ENCODE measurements at regions not wholly inside any gene's neighbourhood (a gene's known extent, or its start where the extent isn't known, plus 50 kb on each side); places are given as distances from the start of the nearest gene placed in this dataset.
"Not testable (repeated sequence)": the region's sequence is repeated elsewhere in the genome, so short reads cannot be mapped to it uniquely, and the experiment has no call there.

DNA sequence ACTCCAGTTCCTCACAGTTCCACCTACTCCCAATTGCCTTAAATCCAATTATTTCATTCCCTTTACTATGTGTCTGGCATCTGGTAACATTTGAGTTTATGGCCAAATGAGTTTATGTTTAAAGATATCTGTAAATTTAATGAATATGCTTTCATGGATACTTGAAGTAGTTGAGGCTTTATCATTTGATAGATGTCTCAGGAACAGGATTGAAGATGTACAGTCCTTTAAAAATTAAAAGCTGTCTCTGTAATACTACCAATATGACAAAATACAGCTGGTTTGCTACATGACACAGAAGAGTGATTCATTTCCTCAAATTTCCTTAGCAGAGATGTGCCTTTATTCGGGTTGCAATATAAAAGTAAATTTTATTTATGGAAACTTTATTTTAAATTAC, 2326.0 kb upstream of the ACO1 start:
- Mint-ChIP-seq H3K4me3 (no peak overlapping the region), H3K27me3 (no peaks in the 10 kb centered on the region), H3K9me3 (no peaks in the 10 kb centered on the region), H3K4me1 (no peaks in the 10 kb centered on the region), H3K27ac (no peak overlapping the region), H3K36me3 (no peaks in the 10 kb centered on the region)
- ATAC-seq (replicated peaks) (no peak), DNase-seq (no peak)

GRCh38 chr9:30060976-30061375, 2323.5 kb upstream of the ACO1 start:
- Mint-ChIP-seq H3K9me3 (peaks cover 0 to 2% of the 10 kb centered on the region in 2 donors), H3K27me3 (no peaks in the 10 kb centered on the region), H3K36me3 (no peaks in the 10 kb centered on the region), H3K4me3 (no peak overlapping the region), H3K27ac (no peak overlapping the region), H3K4me1 (no peaks in the 10 kb centered on the region)
- ATAC-seq (replicated peaks) (no peak), DNase-seq (no peak)

DNA sequence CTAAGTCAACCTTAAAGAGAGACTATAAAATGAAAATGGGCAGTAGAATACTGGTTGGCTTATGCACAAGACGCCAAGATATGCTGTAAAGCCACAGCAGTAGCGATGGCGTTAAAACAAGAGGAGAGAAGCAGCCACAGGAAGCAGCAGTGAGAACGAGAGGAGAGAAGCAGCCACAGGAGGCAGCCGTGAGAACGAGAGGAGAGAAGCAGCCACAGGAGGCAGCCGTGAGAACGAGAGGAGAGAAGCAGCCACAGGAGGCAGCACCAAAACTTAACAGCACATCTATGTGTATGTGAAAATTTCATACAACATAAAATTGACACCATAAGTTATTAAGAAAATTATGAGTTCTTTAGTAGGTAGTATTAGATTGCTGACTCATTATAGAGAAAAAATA, 2318.6 kb upstream of the ACO1 start:
- Mint-ChIP-seq H3K9me3 (peaks cover 0 to 2% of the 10 kb centered on the region in 2 donors), H3K27me3 (no peaks in the 10 kb centered on the region), H3K4me3 (no peak overlapping the region), H3K4me1 (no peaks in the 10 kb centered on the region), H3K36me3 (no peaks in the 10 kb centered on the region), H3K27ac (no peak overlapping the region)
- ATAC-seq (replicated peaks), result no peak
- DNase-seq, result no peak

GRCh38 chr9:30069236-30069635, 2315.2 kb upstream of the ACO1 start:
- H3K9me3 Mint-ChIP-seq; DNase-seq; H3K36me3 Mint-ChIP-seq; H3K27ac Mint-ChIP-seq; H3K27me3 Mint-ChIP-seq; ATAC-seq (replicated peaks); H3K4me1 Mint-ChIP-seq; H3K4me3 Mint-ChIP-seq: not testable (repeated sequence)

DNA sequence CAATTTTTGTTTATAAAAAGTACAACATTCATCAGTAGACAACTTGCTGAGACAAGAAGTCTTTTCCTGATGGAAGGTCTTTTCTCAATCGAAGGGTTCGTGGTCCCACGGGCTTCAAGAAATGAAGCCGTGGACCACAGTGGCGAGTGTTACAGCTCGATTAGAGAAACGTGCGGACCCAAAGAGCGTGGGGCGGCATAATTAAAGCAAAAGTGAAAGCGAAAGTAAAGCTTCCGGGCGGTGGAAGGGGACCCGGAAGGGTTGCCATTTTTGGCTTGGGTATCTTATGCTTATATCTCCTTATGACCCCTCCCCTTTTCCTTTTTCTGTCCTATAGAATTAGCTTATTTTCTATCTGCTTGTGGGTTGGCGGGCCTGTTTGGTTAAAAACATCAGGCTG, 2309.4 kb upstream of the ACO1 start:
- H3K36me3 Mint-ChIP-seq, result no peaks in the 10 kb centered on the region
- no peak overlapping the region for H3K27ac Mint-ChIP-seq
- no peak overlapping the region for H3K4me3 Mint-ChIP-seq
- peaks cover 0 to 5% of the 10 kb centered on the region in 2 donors for H3K4me1 Mint-ChIP-seq
- no peak for DNase-seq
- ATAC-seq (replicated peaks), result no peak
- H3K9me3 Mint-ChIP-seq, result peaks cover 8% of the 10 kb centered on the region in 2 donors
- H3K27me3 Mint-ChIP-seq, result no peaks in the 10 kb centered on the region

GRCh38 chr9:30075451-30076199, 2308.8 kb upstream of the ACO1 start:
- no peak overlapping the region for H3K4me3 Mint-ChIP-seq
- DNase-seq (peak; percentile 4), ATAC-seq (replicated peaks) (peak; percentile 27 to 59)
- peaks cover 8% of the 10 kb centered on the region in 2 donors for H3K9me3 Mint-ChIP-seq
- peaks cover 0 to 5% of the 10 kb centered on the region in 2 donors for H3K4me1 Mint-ChIP-seq
- H3K27me3 Mint-ChIP-seq, result no peaks in the 10 kb centered on the region
- no peaks in the 10 kb centered on the region for H3K36me3 Mint-ChIP-seq
- H3K27ac Mint-ChIP-seq, result no peak overlapping the region

DNA sequence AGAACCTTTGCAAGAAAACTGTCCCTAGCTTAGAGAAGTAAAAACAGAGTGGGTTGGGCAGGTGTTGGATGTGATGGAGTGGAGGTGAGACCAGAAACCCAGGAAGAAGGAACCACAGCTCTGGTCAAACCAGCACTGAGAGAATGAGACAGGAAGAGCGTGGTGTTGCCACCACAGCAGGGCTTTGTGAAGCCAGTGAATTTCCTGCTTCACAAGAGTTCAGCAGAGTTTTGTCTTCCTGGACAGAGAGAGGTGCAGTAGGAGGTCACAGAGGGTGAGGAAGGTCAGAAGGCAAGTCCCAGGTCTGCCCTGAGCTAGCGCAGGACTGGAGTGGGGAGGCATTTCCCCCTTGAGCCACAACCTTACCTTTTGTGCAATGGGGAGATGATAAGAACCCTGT, 2306.2 kb upstream of the ACO1 start:
- Mint-ChIP-seq H3K36me3 (no peaks in the 10 kb centered on the region), H3K9me3 (peaks cover 6 to 8% of the 10 kb centered on the region in 2 donors), H3K27me3 (no peaks in the 10 kb centered on the region), H3K4me3 (no peak overlapping the region), H3K27ac (no peak overlapping the region), H3K4me1 (peaks cover 0 to 5% of the 10 kb centered on the region in 2 donors)
- ATAC-seq (replicated peaks) (no peak), DNase-seq (no peak)

DNA sequence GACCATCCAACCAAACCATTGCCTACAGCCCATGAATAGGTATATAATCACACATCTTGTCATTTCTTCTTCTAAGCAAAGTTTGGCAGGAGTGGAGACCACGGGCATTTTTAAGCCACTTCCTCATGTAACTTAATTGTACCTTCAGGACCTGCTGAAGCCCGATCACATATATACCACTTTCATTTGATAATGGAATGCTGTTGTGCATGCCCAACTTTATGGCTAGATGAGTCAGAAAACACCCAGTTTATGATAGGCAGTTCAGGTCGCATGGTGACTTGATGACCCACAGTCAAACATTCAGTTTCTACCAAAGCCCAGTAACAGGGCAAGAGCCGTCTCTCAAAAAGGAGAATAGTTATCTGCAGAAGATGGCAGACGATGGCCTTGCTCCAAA, 2295.0 kb upstream of the ACO1 start:
- H3K27me3 Mint-ChIP-seq, result no peaks in the 10 kb centered on the region
- no peaks in the 10 kb centered on the region for H3K36me3 Mint-ChIP-seq
- H3K4me3 Mint-ChIP-seq, result no peak overlapping the region
- H3K4me1 Mint-ChIP-seq, result no peaks in the 10 kb centered on the region
- ATAC-seq (replicated peaks) (no peak), DNase-seq (no peak)
- H3K27ac Mint-ChIP-seq, result no peak overlapping the region
- H3K9me3 Mint-ChIP-seq, result peaks cover 0 to 2% of the 10 kb centered on the region in 2 donors

- DNase-seq (no peak), ATAC-seq (replicated peaks) (no peak)
- Mint-ChIP-seq H3K4me3 (no peak overlapping the region), H3K27me3 (no peaks in the 10 kb centered on the region), H3K4me1 (no peaks in the 10 kb centered on the region), H3K27ac (no peak overlapping the region), H3K9me3 (peaks cover 4 to 9% of the 10 kb centered on the region in 2 donors), H3K36me3 (no peaks in the 10 kb centered on the region)
Measured at GRCh38 chr9:30103647-30104394, 2280.6 kb upstream of the ACO1 start.

GRCh38 chr9:30107134-30107533, 2277.3 kb upstream of the ACO1 start:
- H3K4me3 Mint-ChIP-seq; H3K4me1 Mint-ChIP-seq; H3K27me3 Mint-ChIP-seq; H3K36me3 Mint-ChIP-seq; ATAC-seq (replicated peaks); H3K9me3 Mint-ChIP-seq; H3K27ac Mint-ChIP-seq; DNase-seq: not testable (repeated sequence)

- Mint-ChIP-seq H3K27ac (no peak overlapping the region), H3K36me3 (no peaks in the 10 kb centered on the region), H3K27me3 (no peaks in the 10 kb centered on the region), H3K4me1 (no peaks in the 10 kb centered on the region), H3K9me3 (peaks cover 1 to 4% of the 10 kb centered on the region in 2 donors), H3K4me3 (no peak overlapping the region)
- no peak for ATAC-seq (replicated peaks)
- DNase-seq, result no peak
Measured at GRCh38 chr9:30116673-30117217, 2267.7 kb upstream of the ACO1 start.

DNA sequence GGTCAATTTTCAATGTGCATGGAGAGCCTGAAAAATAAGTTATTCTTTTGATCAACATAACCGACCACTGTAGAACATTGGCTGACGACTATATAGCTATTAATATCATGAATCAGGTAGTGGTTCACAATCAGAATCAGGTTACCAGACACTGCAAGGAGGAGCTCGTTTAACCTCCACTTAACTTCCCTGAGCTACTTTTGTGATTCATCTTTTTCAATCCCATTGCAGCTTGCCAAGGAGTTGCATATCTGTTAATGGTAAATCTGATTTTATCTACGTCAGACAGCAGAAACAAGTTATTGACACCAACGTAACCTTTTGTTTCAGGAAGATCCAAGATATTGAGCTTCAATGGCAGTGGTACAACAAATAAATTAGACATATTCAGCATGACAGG, 2263.8 kb upstream of the ACO1 start:
- Mint-ChIP-seq H3K36me3 (no peaks in the 10 kb centered on the region), H3K9me3 (peaks cover 0 to 1% of the 10 kb centered on the region in 2 donors), H3K27me3 (no peaks in the 10 kb centered on the region), H3K27ac (no peak overlapping the region), H3K4me3 (no peak overlapping the region), H3K4me1 (no peaks in the 10 kb centered on the region)
- no peak for DNase-seq
- no peak for ATAC-seq (replicated peaks)

- Mint-ChIP-seq H3K9me3 (peaks cover 0 to 1% of the 10 kb centered on the region in 2 donors), H3K36me3 (no peaks in the 10 kb centered on the region)
Measured at GRCh38 chr9:30121611-30122010, 2262.8 kb upstream of the ACO1 start.

GRCh38 chr9:30125881-30126280, 2258.6 kb upstream of the ACO1 start:
- H3K9me3 Mint-ChIP-seq, result peaks cover 0 to 1% of the 10 kb centered on the region in 2 donors

More at GRCh38 chr9:30121611-30122010, 2262.8 kb upstream of the ACO1 start:
- Mint-ChIP-seq H3K27ac (no peak overlapping the region), H3K4me3 (no peak overlapping the region), H3K4me1 (no peaks in the 10 kb centered on the region), H3K27me3 (no peaks in the 10 kb centered on the region)
- ATAC-seq (replicated peaks), result no peak
- DNase-seq, result no peak

GRCh38 chr9:30127371-30127770, 2257.1 kb upstream of the ACO1 start:
- H3K9me3 Mint-ChIP-seq, result no peaks in the 10 kb centered on the region
- H3K4me1 Mint-ChIP-seq, result no peaks in the 10 kb centered on the region
- ATAC-seq (replicated peaks) (no peak), DNase-seq (no peak)
- no peak overlapping the region for H3K27ac Mint-ChIP-seq
- no peaks in the 10 kb centered on the region for H3K36me3 Mint-ChIP-seq
- H3K4me3 Mint-ChIP-seq, result no peak overlapping the region
- H3K27me3 Mint-ChIP-seq, result no peaks in the 10 kb centered on the region

More at GRCh38 chr9:30125881-30126280, 2258.6 kb upstream of the ACO1 start:
- no peaks in the 10 kb centered on the region for H3K27me3 Mint-ChIP-seq
- ATAC-seq (replicated peaks), result no peak
- no peak overlapping the region for H3K4me3 Mint-ChIP-seq
- H3K27ac Mint-ChIP-seq, result no peak overlapping the region
- H3K4me1 Mint-ChIP-seq, result no peaks in the 10 kb centered on the region
- no peaks in the 10 kb centered on the region for H3K36me3 Mint-ChIP-seq
- no peak for DNase-seq
